HG03354 (cell line): ENCODE measurements at regions not wholly inside any gene's neighbourhood (a gene's known extent, or its start where the extent isn't known, plus 50 kb on each side); places are given as distances from the start of the nearest gene placed in this dataset.

Source experiments
- ATAC-seq: cut with Tn5 transposase; IDR thresholded peaks from one replicate; pipeline ENCODE4 v1.9.1; 2021; ENCODE audit warnings: mild to moderate bottlenecking; ENCODE audit not compliant: unreplicated experiment, poor library complexity, severe bottlenecking

- peak; percentile 98 for ATAC-seq
Observed at GRCh38 chr11:109984634-109985289, 108.4 kb upstream of the ZC3H12C start.

- ATAC-seq, result no peak
Observed at GRCh38 chr11:109986488-109986887, 106.7 kb upstream of the ZC3H12C start.

GRCh38 chr11:109991835-109992234 lies 101.4 kb upstream of the ZC3H12C start:
- ATAC-seq, result no peak

- no peak for ATAC-seq
Observed at GRCh38 chr11:109993786-109994185, 99.4 kb upstream of the ZC3H12C start.

- ATAC-seq, result no peak
Observed at GRCh38 chr11:109994907-109995306, 98.3 kb upstream of the ZC3H12C start.

- no peak for ATAC-seq
Observed at GRCh38 chr11:109996060-109996459, 97.1 kb upstream of the ZC3H12C start.

GRCh38 chr11:109998921-109999320 lies 94.3 kb upstream of the ZC3H12C start:
- ATAC-seq, result no peak

- peak; percentile 97 for ATAC-seq
Observed at GRCh38 chr11:110000031-110000502, 93.1 kb upstream of the ZC3H12C start.

- ATAC-seq, result no peak
Observed at GRCh38 chr11:110000850-110001249, 92.3 kb upstream of the ZC3H12C start.

GRCh38 chr11:110003426-110003825 lies 89.8 kb upstream of the ZC3H12C start:
- ATAC-seq, result no peak

GRCh38 chr11:110011595-110011994 lies 81.6 kb upstream of the ZC3H12C start:
- ATAC-seq, result no peak

GRCh38 chr11:110015695-110016094 lies 77.5 kb upstream of the ZC3H12C start:
- no peak for ATAC-seq

- ATAC-seq, result no peak
Observed at GRCh38 chr11:110019675-110020074, 73.5 kb upstream of the ZC3H12C start.

- ATAC-seq, result no peak
Observed at GRCh38 chr11:110022548-110022947, 70.6 kb upstream of the ZC3H12C start.

GRCh38 chr11:110023711-110024110 lies 69.5 kb upstream of the ZC3H12C start:
- no peak for ATAC-seq

- peak; percentile 94 for ATAC-seq
Observed at GRCh38 chr11:110026858-110027626, 66.2 kb upstream of the ZC3H12C start.

- ATAC-seq, result peak; percentile 40
Observed at GRCh38 chr11:110027627-110028371, 65.4 kb upstream of the ZC3H12C start.

- ATAC-seq, result no peak
Observed at GRCh38 chr11:110028921-110029320, 64.3 kb upstream of the ZC3H12C start.

- ATAC-seq, result no peak
Observed at GRCh38 chr11:110029714-110030113, 63.5 kb upstream of the ZC3H12C start.

GRCh38 chr11:110031171-110031570 lies 62.0 kb upstream of the ZC3H12C start:
- ATAC-seq, result no peak

GRCh38 chr11:110032259-110032658 lies 60.9 kb upstream of the ZC3H12C start:
- no peak for ATAC-seq
